ENCODE measurements at regions not wholly inside any gene's neighbourhood (a gene's known extent, or its start where the extent isn't known, plus 50 kb on each side); places are given as distances from the start of the nearest gene placed in this dataset.

GRCh38 chr6:43970068-43970912, 157.0 kb downstream of the MRPL14 start:
- TF ChIP-seq REST (IDR thresholded peaks at IDR 0.05; ENCODE audit: insufficient read depth in 1 of 2, low read depth in 2 of 2, low read length in 2 of 2) (no peak), TAF1 (IDR thresholded peaks at IDR 0.05; ENCODE audit: borderline replicate concordance, insufficient read depth, low read length) (no peak), FOXP2 (optimal IDR thresholded peaks at IDR 0.05; ENCODE audit: borderline replicate concordance, extremely low read depth, extremely low read length, insufficient read depth) (no peak), POLR2AphosphoS5 (IDR thresholded peaks at IDR 0.05; ENCODE audit: low read depth, low read length) (no peak), SIN3A (IDR thresholded peaks at IDR 0.05; ENCODE audit: borderline replicate concordance, insufficient read depth, low read length) (no peak)

- TF ChIP-seq REST (IDR thresholded peaks at IDR 0.05; ENCODE audit: insufficient read depth in 1 of 2, low read depth in 2 of 2, low read length in 2 of 2) (no peak), FOXP2 (optimal IDR thresholded peaks at IDR 0.05; ENCODE audit: borderline replicate concordance, extremely low read depth, extremely low read length, insufficient read depth) (no peak), SIN3A (IDR thresholded peaks at IDR 0.05; ENCODE audit: borderline replicate concordance, insufficient read depth, low read length) (no peak), POLR2AphosphoS5 (IDR thresholded peaks at IDR 0.05; ENCODE audit: low read depth, low read length) (no peak), TAF1 (IDR thresholded peaks at IDR 0.05; ENCODE audit: borderline replicate concordance, insufficient read depth, low read length) (no peak)
These were observed 157.9 kb downstream of the MRPL14 start for GRCh38 chr6:43969158-43969981.

DNA sequence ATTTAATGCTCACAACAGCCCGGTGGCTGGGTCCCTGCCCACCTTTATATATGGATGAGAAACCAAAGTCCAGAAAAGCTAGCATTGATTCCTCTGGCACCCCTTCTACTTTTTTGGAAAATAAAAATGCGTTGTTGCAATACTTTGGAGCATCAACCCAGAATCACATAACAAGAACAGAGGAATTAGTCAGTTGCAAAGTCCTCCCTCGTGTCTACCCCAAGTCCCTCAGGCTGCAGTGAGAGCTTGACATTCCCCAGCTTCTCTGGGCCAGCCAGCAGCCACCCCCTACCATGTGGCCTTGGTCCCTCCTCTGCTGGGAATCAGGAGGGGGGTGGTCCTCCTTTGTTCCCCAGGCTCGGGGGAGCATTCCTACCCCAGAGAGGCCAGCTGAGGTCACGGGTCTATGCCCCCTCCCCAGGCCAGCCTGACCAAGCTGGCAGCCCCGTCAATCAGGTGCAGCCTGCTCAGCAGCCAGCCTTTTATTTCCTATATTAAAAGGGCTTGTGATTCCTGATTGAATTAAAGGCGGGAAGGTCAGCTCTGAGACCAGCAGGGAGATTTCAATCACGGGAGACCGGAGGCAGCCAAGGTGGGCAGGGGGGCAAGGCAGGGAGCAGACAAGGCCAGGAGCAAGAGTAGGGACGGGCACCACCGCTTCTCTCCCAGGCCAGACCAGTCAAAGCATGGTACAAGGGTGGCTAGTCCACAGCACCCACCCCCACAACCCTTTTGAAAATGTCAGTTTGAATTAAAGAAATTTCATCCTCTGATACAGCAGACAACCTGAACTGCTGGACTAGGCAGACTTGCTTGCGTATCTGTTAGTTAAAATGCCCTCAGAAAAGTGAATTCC, 158.9 kb downstream of the MRPL14 start:
- TF ChIP-seq REST (IDR thresholded peaks at IDR 0.05; ENCODE audit: insufficient read depth in 1 of 2, low read depth in 2 of 2, low read length in 2 of 2) (no peak), FOXP2 (optimal IDR thresholded peaks at IDR 0.05; ENCODE audit: borderline replicate concordance, extremely low read depth, extremely low read length, insufficient read depth) (no peak), TAF1 (IDR thresholded peaks at IDR 0.05; ENCODE audit: borderline replicate concordance, insufficient read depth, low read length) (no peak), SIN3A (IDR thresholded peaks at IDR 0.05; ENCODE audit: borderline replicate concordance, insufficient read depth, low read length) (no peak), POLR2AphosphoS5 (IDR thresholded peaks at IDR 0.05; ENCODE audit: low read depth, low read length) (no peak)

- TF ChIP-seq TAF1 (IDR thresholded peaks at IDR 0.05; ENCODE audit: borderline replicate concordance, insufficient read depth, low read length) (no peak), POLR2AphosphoS5 (IDR thresholded peaks at IDR 0.05; ENCODE audit: low read depth, low read length) (no peak), REST (IDR thresholded peaks at IDR 0.05; ENCODE audit: insufficient read depth in 1 of 2, low read depth in 2 of 2, low read length in 2 of 2) (no peak), SIN3A (IDR thresholded peaks at IDR 0.05; ENCODE audit: borderline replicate concordance, insufficient read depth, low read length) (no peak), FOXP2 (optimal IDR thresholded peaks at IDR 0.05; ENCODE audit: borderline replicate concordance, extremely low read depth, extremely low read length, insufficient read depth) (no peak)
These were observed 159.5 kb downstream of the MRPL14 start for GRCh38 chr6:43967719-43968091.

Data from PFSK-1 (cell line).